Keratinocyte (primary cell): ENCODE measurements at regions not wholly inside any gene's neighbourhood (a gene's known extent, or its start where the extent isn't known, plus 50 kb on each side); places are given as distances from the start of the nearest gene placed in this dataset.

Experiments used
- DNase-seq: peaks from one replicate; pipeline ENCODE4 v3.0.0-alpha.2; 2011; ENCODE audit warnings: low read depth, missing footprints, low spot score
- FAIRE-seq: peaks from 2 replicates; lab custom pipeline; 2011; peaks lifted over from hg19 to GRCh38; lab: Jason Lieb, UNC
- H2AFZ ChIP-seq: 2 replicates; pipeline ENCODE4 v1.6.0; 2012; ENCODE audit warnings: low read length, control low read depth, inconsistent platforms; ENCODE audit not compliant: control insufficient read depth
- H3K27ac ChIP-seq: 2 replicates; pipeline ENCODE4 v1.5.1; 2011; ENCODE audit warnings: low read length; ENCODE audit not compliant: control insufficient read depth, insufficient read depth
- H3K27me3 ChIP-seq: 3 replicates; pipeline ENCODE4 v1.6.0; 2011; ENCODE audit warnings: low read length; ENCODE audit not compliant: control insufficient read depth, insufficient read depth; ENCODE audit errors: extremely low read depth
- H3K36me3 ChIP-seq, 2 experiments: 2 replicates in 1 of 2; 3 replicates in 1 of 2; pipeline ENCODE4 v1.5.1; 2011; ENCODE audit warnings: low read length in 2 of 2, mild to moderate bottlenecking in 1 of 2; ENCODE audit not compliant: control insufficient read depth in 2 of 2, insufficient read depth in 2 of 2; ENCODE audit errors: extremely low read depth in 1 of 2
- H3K4me1 ChIP-seq: 3 replicates; pipeline ENCODE4 v1.5.1; 2011; ENCODE audit warnings: low read length; ENCODE audit not compliant: control insufficient read depth, insufficient read depth; ENCODE audit errors: extremely low read depth
- H3K4me2 ChIP-seq: 3 replicates; pipeline ENCODE4 v1.6.0; 2011; ENCODE audit warnings: low read depth, low read length; ENCODE audit not compliant: control insufficient read depth, insufficient read depth; ENCODE audit errors: extremely low read depth
- H3K4me3 ChIP-seq, 3 experiments: fragments of 200-600 bp in 1 of 3; sonication (generic) in 1 of 3; 2 replicates in 2 of 3; 3 replicates in 1 of 3; pipeline ENCODE4 v1.5.1; 2011 to 2016; ENCODE audit warnings: low read length in 3 of 3, mild to moderate bottlenecking in 3 of 3, control low read depth in 2 of 3, inconsistent platforms in 1 of 3, low read depth in 1 of 3, mixed read lengths in 1 of 3, mixed run types in 1 of 3, moderate library complexity in 1 of 3; ENCODE audit not compliant: control insufficient read depth in 2 of 3, insufficient read depth in 2 of 3; ENCODE audit errors: extremely low read depth in 1 of 3
- H3K79me2 ChIP-seq: 2 replicates; pipeline ENCODE4 v1.6.0; 2012; ENCODE audit warnings: low read length; ENCODE audit not compliant: control insufficient read depth, insufficient read depth
- H3K9ac ChIP-seq: 3 replicates; pipeline ENCODE4 v1.6.0; 2011; ENCODE audit warnings: low read length; ENCODE audit not compliant: control insufficient read depth, insufficient read depth; ENCODE audit errors: extremely low read depth
- H3K9me1 ChIP-seq: 3 replicates; pipeline ENCODE4 v1.6.0; 2011; ENCODE audit warnings: low read length; ENCODE audit not compliant: control insufficient read depth, insufficient read depth; ENCODE audit errors: extremely low read depth
- H3K9me3 ChIP-seq: 2 replicates; pipeline ENCODE4 v1.5.1; 2012; ENCODE audit warnings: low read depth, low read length; ENCODE audit not compliant: control insufficient read depth
- H4K20me1 ChIP-seq: 3 replicates; pipeline ENCODE4 v1.6.0; 2011; ENCODE audit warnings: low read length; ENCODE audit not compliant: control insufficient read depth, insufficient read depth; ENCODE audit errors: extremely low read depth
- EZH2 ChIP-seq: IDR thresholded peaks from one replicate; pipeline ENCODE4 v1.6.1; 2012; ENCODE audit warnings: inconsistent platforms, mild to moderate bottlenecking, low read length, moderate library complexity
- dilution Hi-C: fragments of 300-500 bp; cut with MboI; formaldehyde crosslinking; loops from one replicate; pipeline ENCODE4 v1.7.0; 2020; ENCODE audit warnings: low sequenced_read_pairs; ENCODE audit not compliant: extremely low pct_ligation_motif_present
- TF ChIP-seq, protein P1 (sequence below), 3 experiments: IDR thresholded peaks in 1 of 3; conservative IDR thresholded peaks in 1 of 3; optimal IDR thresholded peaks in 1 of 3; 2 replicates in 2 of 3; 3 replicates in 1 of 3; pipeline versions ENCODE3 to v1.5.1; 2011; ENCODE audit warnings: low read length in 3 of 3, mild to moderate bottlenecking in 3 of 3, moderate library complexity in 2 of 3, control low read depth in 1 of 3, inconsistent platforms in 1 of 3; ENCODE audit not compliant: insufficient read depth in 2 of 3; ENCODE audit errors: extremely low read depth in 1 of 3

DNA sequence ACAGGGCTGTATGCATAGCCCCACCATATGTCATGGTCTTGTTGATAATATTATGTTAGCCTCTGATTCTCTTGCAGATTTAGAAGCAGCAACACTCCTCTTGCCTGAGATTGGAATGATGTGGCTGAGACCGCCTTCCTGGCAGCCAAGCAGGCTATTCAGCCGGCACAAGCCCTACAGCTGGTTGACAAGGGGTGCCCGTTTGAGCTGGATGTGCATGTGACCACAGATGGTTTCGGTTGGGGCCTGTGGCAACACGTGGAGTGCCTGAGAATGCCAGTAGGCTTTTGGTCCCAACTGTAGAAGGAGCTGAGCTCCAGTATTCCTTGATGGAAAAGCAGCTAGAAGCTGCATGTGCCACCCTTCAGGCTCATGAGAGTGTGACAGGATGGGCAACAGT is 303.6 kb upstream of the POU3F2 start:
- Histone ChIP-seq H4K20me1 (no peaks in the 10 kb centered on the region), H3K9me1 (no peaks in the 10 kb centered on the region), H3K4me2 (no peak overlapping the region), H3K4me3 (no peak overlapping the region), H3K79me2 (no peaks in the 10 kb centered on the region), H3K27ac (no peak overlapping the region), H3K27me3 (no peaks in the 10 kb centered on the region), H2AFZ (no peak overlapping the region), H3K9me3 (no peaks in the 10 kb centered on the region), H3K36me3 (no peaks in the 10 kb centered on the region), H3K4me1 (no peaks in the 10 kb centered on the region), H3K9ac (no peak overlapping the region)
- FAIRE-seq (no peak), DNase-seq (no peak)
- TF ChIP-seq, protein P1, sequence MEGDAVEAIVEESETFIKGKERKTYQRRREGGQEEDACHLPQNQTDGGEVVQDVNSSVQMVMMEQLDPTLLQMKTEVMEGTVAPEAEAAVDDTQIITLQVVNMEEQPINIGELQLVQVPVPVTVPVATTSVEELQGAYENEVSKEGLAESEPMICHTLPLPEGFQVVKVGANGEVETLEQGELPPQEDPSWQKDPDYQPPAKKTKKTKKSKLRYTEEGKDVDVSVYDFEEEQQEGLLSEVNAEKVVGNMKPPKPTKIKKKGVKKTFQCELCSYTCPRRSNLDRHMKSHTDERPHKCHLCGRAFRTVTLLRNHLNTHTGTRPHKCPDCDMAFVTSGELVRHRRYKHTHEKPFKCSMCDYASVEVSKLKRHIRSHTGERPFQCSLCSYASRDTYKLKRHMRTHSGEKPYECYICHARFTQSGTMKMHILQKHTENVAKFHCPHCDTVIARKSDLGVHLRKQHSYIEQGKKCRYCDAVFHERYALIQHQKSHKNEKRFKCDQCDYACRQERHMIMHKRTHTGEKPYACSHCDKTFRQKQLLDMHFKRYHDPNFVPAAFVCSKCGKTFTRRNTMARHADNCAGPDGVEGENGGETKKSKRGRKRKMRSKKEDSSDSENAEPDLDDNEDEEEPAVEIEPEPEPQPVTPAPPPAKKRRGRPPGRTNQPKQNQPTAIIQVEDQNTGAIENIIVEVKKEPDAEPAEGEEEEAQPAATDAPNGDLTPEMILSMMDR (optimal IDR thresholded peaks at IDR 0.05 in 1 of 3, IDR thresholded peaks at IDR 0.05 in 1 of 3, conservative IDR thresholded peaks at IDR 0.05 in 1 of 3; ENCODE audit: extremely low read depth in 1 of 3, insufficient read depth in 2 of 3, low read length in 3 of 3) = no peak
- no peak for TF ChIP-seq EZH2
- dilution Hi-C loops = no loop called here

DNA sequence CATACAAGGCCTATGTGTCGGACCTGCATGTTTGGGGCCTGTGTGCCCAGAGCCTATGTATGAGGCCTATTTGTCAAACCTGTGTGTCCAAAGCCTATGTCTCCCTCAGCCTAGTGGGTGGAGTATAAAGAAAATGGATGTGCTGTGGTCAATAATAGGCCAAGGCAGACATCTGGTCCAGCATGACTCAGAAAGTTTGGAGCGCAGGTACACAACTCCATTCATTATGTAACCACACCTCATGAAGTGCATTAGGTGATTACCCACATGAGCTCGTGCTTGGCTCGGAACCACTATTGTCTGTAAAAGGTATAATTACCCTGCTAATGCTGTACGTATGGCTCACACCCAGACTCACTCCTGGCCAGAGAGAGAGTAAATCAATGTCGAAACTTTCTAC is 302.4 kb upstream of the POU3F2 start:
- DNase-seq (no peak), FAIRE-seq (no peak)
- no peak overlapping the region for H2AFZ ChIP-seq
- no peak overlapping the region for H3K4me2 ChIP-seq
- H3K4me1 ChIP-seq = no peaks in the 10 kb centered on the region
- H3K9me3 ChIP-seq = no peaks in the 10 kb centered on the region
- no peaks in the 10 kb centered on the region for H3K9me1 ChIP-seq
- no peak overlapping the region for H3K9ac ChIP-seq
- H3K79me2 ChIP-seq = no peaks in the 10 kb centered on the region
- TF ChIP-seq, protein P1 (optimal IDR thresholded peaks at IDR 0.05 in 1 of 3, IDR thresholded peaks at IDR 0.05 in 1 of 3, conservative IDR thresholded peaks at IDR 0.05 in 1 of 3; ENCODE audit: extremely low read depth in 1 of 3, insufficient read depth in 2 of 3, low read length in 3 of 3) = no peak
- no peak for TF ChIP-seq EZH2
- H3K27me3 ChIP-seq = no peaks in the 10 kb centered on the region
- H3K4me3 ChIP-seq = no peak overlapping the region
- no peaks in the 10 kb centered on the region for H3K36me3 ChIP-seq
- no peak overlapping the region for H3K27ac ChIP-seq
- dilution Hi-C loops = no loop called here
- H4K20me1 ChIP-seq = no peaks in the 10 kb centered on the region
